ENCODE measurements at regions not wholly inside any gene's neighbourhood (a gene's known extent, or its start where the extent isn't known, plus 50 kb on each side); places are given as distances from the start of the nearest gene placed in this dataset.

DNA sequence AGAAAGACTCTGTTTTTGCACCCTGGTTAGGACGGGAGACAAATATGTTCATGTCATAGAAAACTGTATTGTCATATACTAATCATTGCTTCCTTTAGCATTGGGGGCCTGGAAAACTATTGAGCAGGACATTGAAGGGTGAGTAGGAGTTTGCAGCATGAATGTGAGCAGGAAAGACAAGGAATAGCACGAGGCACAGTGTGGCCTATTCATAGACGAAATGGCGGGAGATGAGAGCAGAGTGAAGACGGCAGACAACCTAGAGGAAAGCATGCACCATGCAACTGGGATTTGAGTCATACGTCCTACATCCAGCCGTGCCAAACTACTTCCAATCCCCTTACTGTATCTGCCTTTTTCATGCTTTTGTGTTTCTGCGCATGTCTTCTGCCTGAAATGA is 508.1 kb downstream of the NTRK3 start:
- H3K27me3 Mint-ChIP-seq = no peaks in the 10 kb centered on the region

DNA sequence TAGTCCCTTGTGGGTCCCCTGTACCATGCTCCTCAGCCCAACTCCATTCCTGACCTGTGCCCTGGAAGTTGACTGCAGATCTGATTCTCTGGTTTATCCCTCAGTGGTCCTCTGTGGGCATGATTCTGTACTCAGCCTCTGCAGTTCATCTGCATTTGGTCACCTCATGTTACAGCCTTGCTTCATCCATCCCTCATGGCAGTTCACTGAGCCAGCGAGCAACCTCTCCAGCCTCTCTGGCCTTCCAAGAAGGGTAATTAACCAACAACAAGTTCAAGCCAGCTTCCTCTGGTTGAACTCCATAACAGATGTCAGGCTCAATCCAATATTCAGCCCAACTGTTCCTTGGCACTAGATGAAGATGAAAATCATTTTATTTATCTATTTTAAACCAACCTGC is 509.5 kb downstream of the NTRK3 start:
- intact Hi-C loops (cut with DNase I, micrococcal nuclease) = no loop called here
- H3K27ac ChIP-seq (ENCODE audit: low read depth in 1 of 2, low read length in 2 of 2) = no peak overlapping the region
- H3K27ac Mint-ChIP-seq = no peak overlapping the region
- no peak overlapping the region for H3K4me3 Mint-ChIP-seq
- H3K9me3 Mint-ChIP-seq = no peaks in the 10 kb centered on the region
- ChIA-PET POLR2A (no interaction called here), CTCF (no interaction called here)
- no peaks in the 10 kb centered on the region for H3K4me1 Mint-ChIP-seq (ENCODE audit: low read depth)
- TF ChIP-seq, protein P1, sequence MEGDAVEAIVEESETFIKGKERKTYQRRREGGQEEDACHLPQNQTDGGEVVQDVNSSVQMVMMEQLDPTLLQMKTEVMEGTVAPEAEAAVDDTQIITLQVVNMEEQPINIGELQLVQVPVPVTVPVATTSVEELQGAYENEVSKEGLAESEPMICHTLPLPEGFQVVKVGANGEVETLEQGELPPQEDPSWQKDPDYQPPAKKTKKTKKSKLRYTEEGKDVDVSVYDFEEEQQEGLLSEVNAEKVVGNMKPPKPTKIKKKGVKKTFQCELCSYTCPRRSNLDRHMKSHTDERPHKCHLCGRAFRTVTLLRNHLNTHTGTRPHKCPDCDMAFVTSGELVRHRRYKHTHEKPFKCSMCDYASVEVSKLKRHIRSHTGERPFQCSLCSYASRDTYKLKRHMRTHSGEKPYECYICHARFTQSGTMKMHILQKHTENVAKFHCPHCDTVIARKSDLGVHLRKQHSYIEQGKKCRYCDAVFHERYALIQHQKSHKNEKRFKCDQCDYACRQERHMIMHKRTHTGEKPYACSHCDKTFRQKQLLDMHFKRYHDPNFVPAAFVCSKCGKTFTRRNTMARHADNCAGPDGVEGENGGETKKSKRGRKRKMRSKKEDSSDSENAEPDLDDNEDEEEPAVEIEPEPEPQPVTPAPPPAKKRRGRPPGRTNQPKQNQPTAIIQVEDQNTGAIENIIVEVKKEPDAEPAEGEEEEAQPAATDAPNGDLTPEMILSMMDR (IDR thresholded peaks at IDR 0.05) = no peak
- no peaks in the 10 kb centered on the region for H3K36me3 Mint-ChIP-seq (ENCODE audit: low read depth)
- no peaks in the 10 kb centered on the region for H3K9me3 ChIP-seq (ENCODE audit: control insufficient read depth in 1 of 2, insufficient read depth in 1 of 2, low read length in 2 of 2)
- no peaks in the 10 kb centered on the region for H3K27me3 ChIP-seq (ENCODE audit: control insufficient read depth in 1 of 2, insufficient read depth in 2 of 2, low read length in 2 of 2)
- H3K36me3 ChIP-seq (ENCODE audit: insufficient read depth, low read length) = no peaks in the 10 kb centered on the region
- no peaks in the 10 kb centered on the region for H3K27me3 Mint-ChIP-seq
- H3K4me3 ChIP-seq (ENCODE audit: low read length) = no peak overlapping the region
- no peaks in the 10 kb centered on the region for H3K4me1 ChIP-seq (ENCODE audit: insufficient read depth, low read length)
- DNase-seq = no peak
- ATAC-seq (ENCODE audit: poor library complexity) = no peak

More for the DNA sequence above, 508.1 kb downstream of the NTRK3 start:
- CTCF ChIA-PET = no interaction called here
- H3K27ac ChIP-seq (ENCODE audit: low read depth in 1 of 2, low read length in 2 of 2) = no peak overlapping the region
- H3K9me3 ChIP-seq (ENCODE audit: control insufficient read depth in 1 of 2, insufficient read depth in 1 of 2, low read length in 2 of 2) = no peaks in the 10 kb centered on the region
- H3K4me1 ChIP-seq (ENCODE audit: insufficient read depth, low read length) = no peaks in the 10 kb centered on the region
- DNase-seq (no peak), ATAC-seq (ENCODE audit: poor library complexity) (no peak)
- H3K4me1 Mint-ChIP-seq (ENCODE audit: low read depth) = no peaks in the 10 kb centered on the region
- no peaks in the 10 kb centered on the region for H3K9me3 Mint-ChIP-seq
- H3K4me3 ChIP-seq (ENCODE audit: low read length) = no peak overlapping the region
- H3K4me3 Mint-ChIP-seq = no peak overlapping the region
- no peak overlapping the region for H3K27ac Mint-ChIP-seq
- POLR2A ChIA-PET = no interaction called here
- H3K36me3 ChIP-seq (ENCODE audit: insufficient read depth, low read length) = no peaks in the 10 kb centered on the region
- TF ChIP-seq, protein P1 (IDR thresholded peaks at IDR 0.05) = no peak
- intact Hi-C loops (cut with DNase I, micrococcal nuclease) = no loop called here
- no peaks in the 10 kb centered on the region for H3K27me3 ChIP-seq (ENCODE audit: control insufficient read depth in 1 of 2, insufficient read depth in 2 of 2, low read length in 2 of 2)
- H3K36me3 Mint-ChIP-seq (ENCODE audit: low read depth) = no peaks in the 10 kb centered on the region

DNA sequence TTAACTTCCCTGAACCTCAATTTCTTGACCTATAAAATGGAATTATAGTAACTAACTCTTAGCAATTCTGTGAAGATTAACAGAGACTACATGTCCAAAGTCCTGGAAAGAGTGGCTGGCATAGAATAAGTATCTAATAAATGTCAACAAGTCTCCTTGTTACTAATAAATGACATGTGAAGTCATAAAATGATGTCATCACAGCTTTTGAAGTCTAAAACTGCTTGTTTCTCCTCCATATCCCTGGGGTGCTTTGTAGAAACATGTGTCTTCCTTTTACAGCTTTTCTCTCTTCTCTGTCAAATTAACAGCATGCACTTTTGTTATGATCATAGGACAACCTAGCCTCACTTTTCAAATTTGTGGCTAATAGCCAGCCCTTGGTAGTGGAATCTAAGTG is 510.2 kb downstream of the NTRK3 start:
- Mint-ChIP-seq H3K27me3 (no peaks in the 10 kb centered on the region), H3K9me3 (no peaks in the 10 kb centered on the region), H3K4me3 (no peak overlapping the region), H3K36me3 (ENCODE audit: low read depth) (no peaks in the 10 kb centered on the region), H3K4me1 (ENCODE audit: low read depth) (no peaks in the 10 kb centered on the region), H3K27ac (no peak overlapping the region)
- intact Hi-C loops (cut with DNase I, micrococcal nuclease) = no loop called here
- Histone ChIP-seq H3K9me3 (ENCODE audit: control insufficient read depth in 1 of 2, insufficient read depth in 1 of 2, low read length in 2 of 2) (no peaks in the 10 kb centered on the region), H3K36me3 (ENCODE audit: insufficient read depth, low read length) (no peaks in the 10 kb centered on the region), H3K27me3 (ENCODE audit: control insufficient read depth in 1 of 2, insufficient read depth in 2 of 2, low read length in 2 of 2) (no peaks in the 10 kb centered on the region), H3K4me1 (ENCODE audit: insufficient read depth, low read length) (no peaks in the 10 kb centered on the region), H3K27ac (ENCODE audit: low read depth in 1 of 2, low read length in 2 of 2) (no peak overlapping the region), H3K4me3 (ENCODE audit: low read length) (no peak overlapping the region)
- TF ChIP-seq, protein P1 (IDR thresholded peaks at IDR 0.05) = no peak
- DNase-seq (no peak), ATAC-seq (ENCODE audit: poor library complexity) (no peak)
- POLR2A ChIA-PET = no interaction called here
- CTCF ChIA-PET = no interaction called here

Data from CD4-positive, alpha-beta T cell (primary cell).